ENCODE measurements at regions not wholly inside any gene's neighbourhood (a gene's known extent, or its start where the extent isn't known, plus 50 kb on each side); places are given as distances from the start of the nearest gene placed in this dataset.

- TF ChIP-seq, protein P1, sequence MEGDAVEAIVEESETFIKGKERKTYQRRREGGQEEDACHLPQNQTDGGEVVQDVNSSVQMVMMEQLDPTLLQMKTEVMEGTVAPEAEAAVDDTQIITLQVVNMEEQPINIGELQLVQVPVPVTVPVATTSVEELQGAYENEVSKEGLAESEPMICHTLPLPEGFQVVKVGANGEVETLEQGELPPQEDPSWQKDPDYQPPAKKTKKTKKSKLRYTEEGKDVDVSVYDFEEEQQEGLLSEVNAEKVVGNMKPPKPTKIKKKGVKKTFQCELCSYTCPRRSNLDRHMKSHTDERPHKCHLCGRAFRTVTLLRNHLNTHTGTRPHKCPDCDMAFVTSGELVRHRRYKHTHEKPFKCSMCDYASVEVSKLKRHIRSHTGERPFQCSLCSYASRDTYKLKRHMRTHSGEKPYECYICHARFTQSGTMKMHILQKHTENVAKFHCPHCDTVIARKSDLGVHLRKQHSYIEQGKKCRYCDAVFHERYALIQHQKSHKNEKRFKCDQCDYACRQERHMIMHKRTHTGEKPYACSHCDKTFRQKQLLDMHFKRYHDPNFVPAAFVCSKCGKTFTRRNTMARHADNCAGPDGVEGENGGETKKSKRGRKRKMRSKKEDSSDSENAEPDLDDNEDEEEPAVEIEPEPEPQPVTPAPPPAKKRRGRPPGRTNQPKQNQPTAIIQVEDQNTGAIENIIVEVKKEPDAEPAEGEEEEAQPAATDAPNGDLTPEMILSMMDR (optimal IDR thresholded peaks at IDR 0.05 in 1 of 3, IDR thresholded peaks at IDR 0.05 in 1 of 3, conservative IDR thresholded peaks at IDR 0.05 in 1 of 3; ENCODE audit: extremely low read depth in 1 of 3, insufficient read depth in 2 of 3, low read length in 3 of 3): no peak
- TF ChIP-seq EZH2 (IDR thresholded peaks at IDR 0.05; ENCODE audit: low read length): no peak
Observed at GRCh38 chr6:165183071-165183470, 126.3 kb downstream of the C6orf118 start.

All from keratinocyte (primary cell).